Lung microvascular endothelial cell (primary cell): ENCODE measurements at regions not wholly inside any gene's neighbourhood (a gene's known extent, or its start where the extent isn't known, plus 50 kb on each side); places are given as distances from the start of the nearest gene placed in this dataset.
"Not testable (repeated sequence)": the region's sequence is repeated elsewhere in the genome, so short reads cannot be mapped to it uniquely, and the experiment has no call there.

Experiments used
- DNase-seq, 2 donors: peaks; one replicate each; pipeline versions ENCODE4 v3.0.0 to v3.0.0-alpha.2; 2010; ENCODE audit warnings: low read depth in 2 of 2

GRCh38 chr2:49332415-49332814 lies 178.1 kb upstream of the FSHR start:
- DNase-seq, result peak in 1 of 2 donors; percentile 28

GRCh38 chr2:49318531-49318930 lies 164.2 kb upstream of the FSHR start:
- DNase-seq, result no peak

- no peak for DNase-seq
Observed at GRCh38 chr2:49309461-49309860, 155.1 kb upstream of the FSHR start.

- peak; percentile 10 to 27 for DNase-seq
Observed at GRCh38 chr2:49306925-49307324, 152.6 kb upstream of the FSHR start.

- not testable (repeated sequence) for DNase-seq
Observed at GRCh38 chr2:49298693-49299092, 144.4 kb upstream of the FSHR start.

GRCh38 chr2:49298230-49298629 lies 143.9 kb upstream of the FSHR start:
- DNase-seq, result no peak

- no peak for DNase-seq
Observed at GRCh38 chr2:49296107-49296867, 142.0 kb upstream of the FSHR start.

GRCh38 chr2:49294225-49294624 lies 139.9 kb upstream of the FSHR start:
- no peak for DNase-seq

GRCh38 chr2:49291619-49292018 lies 137.3 kb upstream of the FSHR start:
- no peak for DNase-seq

- no peak for DNase-seq
Observed at GRCh38 chr2:49289711-49290110, 135.4 kb upstream of the FSHR start.

GRCh38 chr2:49288902-49289700 lies 134.8 kb upstream of the FSHR start:
- no peak for DNase-seq

- DNase-seq, result peak in 1 of 2 donors; percentile 12
Observed at GRCh38 chr2:49288113-49288705, 133.9 kb upstream of the FSHR start.

GRCh38 chr2:49286726-49287125 lies 132.4 kb upstream of the FSHR start:
- peak in 1 of 2 donors; percentile 18 for DNase-seq

GRCh38 chr2:49286045-49286444 lies 131.7 kb upstream of the FSHR start:
- no peak for DNase-seq

GRCh38 chr2:49278561-49278960 lies 124.2 kb upstream of the FSHR start:
- no peak for DNase-seq

GRCh38 chr2:49278141-49278540 lies 123.8 kb upstream of the FSHR start:
- DNase-seq, result no peak

- DNase-seq, result peak in 1 of 2 donors; percentile 11
Observed at GRCh38 chr2:49271060-49271606, 116.8 kb upstream of the FSHR start.

GRCh38 chr2:49270091-49270490 lies 115.8 kb upstream of the FSHR start:
- no peak for DNase-seq

GRCh38 chr2:49265471-49265870 lies 111.2 kb upstream of the FSHR start:
- peak; percentile 7 to 82 for DNase-seq

GRCh38 chr2:49262801-49263560 lies 108.7 kb upstream of the FSHR start:
- DNase-seq, result no peak

GRCh38 chr2:49261781-49262180 lies 107.5 kb upstream of the FSHR start:
- no peak for DNase-seq
